Endothelial cell of umbilical vein (primary cell): ENCODE measurements at regions not wholly inside any gene's neighbourhood (a gene's known extent, or its start where the extent isn't known, plus 50 kb on each side); places are given as distances from the start of the nearest gene placed in this dataset.

ENCODE experiments used
- BruUV-seq: library from RNA; stranded (reverse); fragments of 400-500 nt; replicated peaks from 2 replicates; lab custom pipeline; 2021; lab: Mats Ljungman, UMichigan
- CTCF ChIA-PET: fragments of 300-600, 350-600 bp; sonication (Branson Sonifier 250); formaldehyde crosslinking; loops from one replicate; lab custom pipeline; 2021; ENCODE audit warnings: antibody characterized with exemption, inconsistent platforms; lab: Charles Lee
- POLR2A ChIA-PET: fragments of 300-600, 350-600 bp; sonication (Branson Sonifier 250); formaldehyde crosslinking; loops from one replicate; lab custom pipeline; 2021; ENCODE audit warnings: antibody characterized with exemption, inconsistent platforms; lab: Charles Lee
- DNase-seq: peaks from one replicate; pipeline ENCODE4 v3.0.0-alpha.2; 2011; ENCODE audit warnings: low read depth, low spot score
- FAIRE-seq: peaks from 2 replicates; lab custom pipeline; 2011; peaks lifted over from hg19 to GRCh38; lab: Jason Lieb, UNC
- H2AFZ ChIP-seq: 2 replicates; pipeline ENCODE4 v1.6.0; 2012; ENCODE audit warnings: low read depth, low read length, control low read depth, inconsistent platforms
- H3K27ac ChIP-seq: 2 replicates; pipeline ENCODE4 v1.5.1; 2011; ENCODE audit warnings: low read depth, mild to moderate bottlenecking, control low read depth, low read length, moderate library complexity; ENCODE audit not compliant: insufficient read depth
- H3K27me3 ChIP-seq, 2 experiments: 2 replicates each; pipeline versions ENCODE4 v1.6.0 to v1.6.1; 2011; ENCODE audit warnings: low read length in 2 of 2, mixed read lengths in 1 of 2; ENCODE audit not compliant: control insufficient read depth in 2 of 2, insufficient read depth in 2 of 2
- H3K36me3 ChIP-seq, 2 experiments: 2 replicates in 1 of 2; 3 replicates in 1 of 2; pipeline ENCODE4 v1.5.1; 2011; ENCODE audit warnings: low read length in 2 of 2, mild to moderate bottlenecking in 1 of 2, moderate library complexity in 1 of 2; ENCODE audit not compliant: control insufficient read depth in 2 of 2, insufficient read depth in 2 of 2; ENCODE audit errors: extremely low read depth in 1 of 2
- H3K4me1 ChIP-seq: 3 replicates; pipeline ENCODE4 v1.5.1; 2011; ENCODE audit warnings: mild to moderate bottlenecking, low read length; ENCODE audit not compliant: control insufficient read depth, insufficient read depth; ENCODE audit errors: extremely low read depth
- H3K4me2 ChIP-seq: 2 replicates; pipeline ENCODE4 v1.6.1; 2011; ENCODE audit warnings: low read length, control low read depth, mixed read lengths; ENCODE audit not compliant: insufficient read depth
- H3K4me3 ChIP-seq, 3 experiments: fragments of 200-600 bp in 1 of 3; sonication (generic), shearing (Covaris generic) in 1 of 3; replicated peaks in 1 of 3; 2 replicates each; pipeline ENCODE4 v1.5.1; 2011 to 2016; ENCODE audit warnings: control low read depth in 3 of 3, low read length in 3 of 3, mild to moderate bottlenecking in 2 of 3, inconsistent platforms in 1 of 3, low read depth in 1 of 3, moderate library complexity in 1 of 3; ENCODE audit not compliant: insufficient read depth in 1 of 3
- H3K79me2 ChIP-seq: 2 replicates; pipeline ENCODE4 v1.6.0; 2012; ENCODE audit warnings: low read length, inconsistent platforms; ENCODE audit not compliant: control insufficient read depth, insufficient read depth
- H3K9ac ChIP-seq: replicated peaks from 2 replicates; pipeline ENCODE3; 2011; ENCODE audit warnings: low read length, control low read depth; ENCODE audit not compliant: insufficient read depth; ENCODE audit errors: extremely low read depth
- H3K9me1 ChIP-seq: replicated peaks from 3 replicates; pipeline ENCODE4 v1.6.0; 2011; ENCODE audit warnings: mild to moderate bottlenecking, low read length; ENCODE audit not compliant: control insufficient read depth, insufficient read depth; ENCODE audit errors: extremely low read depth
- H3K9me3 ChIP-seq: replicated peaks from 2 replicates; pipeline ENCODE4 v1.5.1; 2012; ENCODE audit warnings: low read length, inconsistent platforms; ENCODE audit not compliant: control insufficient read depth, insufficient read depth
- H4K20me1 ChIP-seq: replicated peaks from 2 replicates; pipeline ENCODE3; 2011; ENCODE audit warnings: mild to moderate bottlenecking, low read length; ENCODE audit not compliant: control insufficient read depth, insufficient read depth; ENCODE audit errors: extremely low read depth
- CTCF ChIP-seq, 2 donors: IDR thresholded peaks; 1 replicate in 1 of 2; 2 replicates in 1 of 2; pipeline ENCODE4 v1.5.1; 2011; ENCODE audit warnings: low read length in 2 of 2, mild to moderate bottlenecking in 2 of 2, moderate library complexity in 2 of 2, control low read depth in 1 of 2, inconsistent platforms in 1 of 2, low read depth in 1 of 2; ENCODE audit not compliant: insufficient read depth in 1 of 2; ENCODE audit errors: extremely low read depth in 1 of 2
- EZH2 ChIP-seq: IDR thresholded peaks from 2 replicates; pipeline ENCODE4 v1.6.1; 2012; ENCODE audit warnings: borderline replicate concordance, low read depth, mild to moderate bottlenecking, moderate library complexity, low read length, inconsistent platforms; ENCODE audit not compliant: severe bottlenecking
- FOS ChIP-seq: IDR thresholded peaks from 2 replicates; pipeline ENCODE4 v1.6.1; 2011; ENCODE audit warnings: mild to moderate bottlenecking, low read length, moderate library complexity, borderline replicate concordance; ENCODE audit not compliant: insufficient read depth
- GATA2 ChIP-seq: IDR thresholded peaks from 2 replicates; pipeline ENCODE4 v1.7.0; 2011; ENCODE audit warnings: low read depth, mild to moderate bottlenecking, moderate library complexity, mixed read lengths, low read length; ENCODE audit not compliant: insufficient read length, insufficient read depth
- JUN ChIP-seq: IDR thresholded peaks from 2 replicates; pipeline ENCODE4 v1.6.1; 2011; ENCODE audit warnings: borderline replicate concordance, low read depth; ENCODE audit not compliant: insufficient read length, insufficient read depth
- MYC ChIP-seq: IDR thresholded peaks from one replicate; pipeline ENCODE4 v1.6.1; 2011; ENCODE audit warnings: mild to moderate bottlenecking, low read depth, low read length
- POLR2A ChIP-seq: IDR thresholded peaks from 2 replicates; pipeline ENCODE4 v1.6.1; 2012; ENCODE audit warnings: low read depth, mild to moderate bottlenecking, control low read depth, low read length
- POLR2AphosphoS5 ChIP-seq: IDR thresholded peaks from 2 replicates; pipeline ENCODE4 v1.6.1; 2012; ENCODE audit warnings: low read depth, mild to moderate bottlenecking, control low read depth, low read length, moderate library complexity; ENCODE audit not compliant: insufficient read depth
- dilution Hi-C: fragments of 300-500 bp; cut with MboI; formaldehyde crosslinking; loops from one replicate; pipeline ENCODE4 v1.15.0; 2019; ENCODE audit warnings: low sequenced_read_pairs; ENCODE audit not compliant: extremely low pct_ligation_motif_present
- intact Hi-C: fragments of 100-400 bp; cut with micrococcal nuclease; formaldehyde crosslinking; loops from one replicate; pipeline ENCODE4 v1.10.0; 2022
- TF ChIP-seq, protein P1 (sequence below): IDR thresholded peaks from 2 replicates; pipeline ENCODE4 v1.6.1; 2011; ENCODE audit not compliant: insufficient read depth, insufficient read length

- H2AFZ ChIP-seq, result no peak overlapping the region
- ChIA-PET CTCF (no interaction called here), POLR2A (no interaction called here)
- no peaks in the 10 kb centered on the region for H3K9me3 ChIP-seq
- no peaks in the 10 kb centered on the region for H3K36me3 ChIP-seq
- H3K9ac ChIP-seq, result no peak overlapping the region
- no peak overlapping the region for H3K4me2 ChIP-seq
- intact Hi-C loops (no loop called here), dilution Hi-C loops (no loop called here)
- H3K4me1 ChIP-seq, result no peaks in the 10 kb centered on the region
- DNase-seq, result no peak
- no peak overlapping the region for H3K4me3 ChIP-seq
- H3K27me3 ChIP-seq, result peaks cover 0 to 4% of the 10 kb centered on the region in 2 experiments
- FAIRE-seq, result no peak
- no peaks in the 10 kb centered on the region for H3K79me2 ChIP-seq
- TF ChIP-seq MYC, result no peak
- TF ChIP-seq GATA2, result no peak
- TF ChIP-seq POLR2AphosphoS5, result no peak
- TF ChIP-seq, protein P1, sequence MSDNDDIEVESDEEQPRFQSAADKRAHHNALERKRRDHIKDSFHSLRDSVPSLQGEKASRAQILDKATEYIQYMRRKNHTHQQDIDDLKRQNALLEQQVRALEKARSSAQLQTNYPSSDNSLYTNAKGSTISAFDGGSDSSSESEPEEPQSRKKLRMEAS, result no peak
- no peak for TF ChIP-seq EZH2
- no peak for TF ChIP-seq POLR2A
- no peak for TF ChIP-seq CTCF (IDR thresholded peaks at IDR 0.05; ENCODE audit: extremely low read depth in 1 of 2, insufficient read depth in 1 of 2, low read depth in 1 of 2, low read length in 2 of 2)
- TF ChIP-seq JUN, result no peak
- TF ChIP-seq FOS, result no peak
- H3K27ac ChIP-seq, result no peak overlapping the region
- no peaks in the 10 kb centered on the region for H4K20me1 ChIP-seq
- no peaks in the 10 kb centered on the region for H3K9me1 ChIP-seq
- BruUV-seq, result no TSS peak
Observed at GRCh38 chr5:42919600-42919999, 107.9 kb upstream of the SELENOP start.
